HG02884 (cell line): ENCODE measurements at regions not wholly inside any gene's neighbourhood (a gene's known extent, or its start where the extent isn't known, plus 50 kb on each side); places are given as distances from the start of the nearest gene placed in this dataset.
"Not testable (repeated sequence)": the region's sequence is repeated elsewhere in the genome, so short reads cannot be mapped to it uniquely, and the experiment has no call there.

Experiments used
- ATAC-seq: cut with Tn5 transposase; IDR thresholded peaks from one replicate; pipeline ENCODE4 v1.9.1; 2021; ENCODE audit warnings: mild to moderate bottlenecking, moderate library complexity; ENCODE audit not compliant: unreplicated experiment

DNA sequence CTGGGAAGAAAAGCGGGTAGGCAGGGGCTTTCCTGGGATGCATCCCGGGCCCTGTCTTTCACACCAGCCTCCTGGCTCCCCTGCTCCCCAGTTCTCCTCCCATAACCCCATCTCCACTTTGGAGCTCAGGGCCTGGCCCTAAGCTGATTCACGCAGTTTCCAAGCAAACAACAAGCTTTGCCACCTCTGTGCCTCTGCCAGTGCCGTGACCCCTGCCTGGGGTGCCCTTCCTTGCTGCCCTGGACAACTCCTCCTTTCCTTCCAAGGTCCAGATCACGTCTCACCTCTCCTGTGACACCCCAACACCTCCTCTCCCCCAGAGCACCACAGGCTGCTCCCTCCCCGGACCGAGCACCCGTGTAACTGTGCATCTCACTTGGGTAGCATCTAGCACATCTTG, 184.5 kb downstream of the NPIPB11 start:
- ATAC-seq = not testable (repeated sequence)

DNA sequence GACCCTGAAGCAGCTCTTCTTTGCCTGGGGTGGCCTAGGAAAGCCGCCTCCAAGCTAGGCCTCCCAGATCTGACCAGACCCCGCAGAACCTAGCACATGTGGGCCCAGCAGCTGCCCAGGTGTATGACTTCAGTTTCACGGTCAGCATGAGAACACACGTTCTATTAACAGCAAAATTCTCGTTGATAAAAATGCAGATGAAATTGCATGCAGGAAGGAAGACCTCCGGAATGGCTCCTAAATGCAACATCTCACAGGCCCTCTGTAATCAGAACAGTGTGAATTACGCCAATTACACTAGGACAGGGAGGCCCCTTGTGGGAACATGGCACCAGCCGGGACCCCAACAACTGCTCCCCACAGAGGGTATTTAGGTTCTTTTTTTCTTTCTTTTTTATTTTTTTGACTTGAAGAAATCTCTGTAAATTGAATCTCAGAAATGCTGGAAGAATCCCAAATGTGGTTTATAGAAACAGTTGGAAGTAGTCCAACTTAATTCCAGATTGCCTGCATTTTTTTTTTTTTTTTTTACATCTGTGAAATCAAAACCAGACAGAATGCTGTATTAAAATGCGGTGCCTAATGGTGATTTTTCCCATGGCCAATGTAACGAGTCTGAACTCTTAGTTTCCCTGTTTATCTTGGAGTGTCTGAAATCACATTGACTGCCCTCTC, 185.1 kb downstream of the NPIPB11 start:
- ATAC-seq = not testable (repeated sequence)

DNA sequence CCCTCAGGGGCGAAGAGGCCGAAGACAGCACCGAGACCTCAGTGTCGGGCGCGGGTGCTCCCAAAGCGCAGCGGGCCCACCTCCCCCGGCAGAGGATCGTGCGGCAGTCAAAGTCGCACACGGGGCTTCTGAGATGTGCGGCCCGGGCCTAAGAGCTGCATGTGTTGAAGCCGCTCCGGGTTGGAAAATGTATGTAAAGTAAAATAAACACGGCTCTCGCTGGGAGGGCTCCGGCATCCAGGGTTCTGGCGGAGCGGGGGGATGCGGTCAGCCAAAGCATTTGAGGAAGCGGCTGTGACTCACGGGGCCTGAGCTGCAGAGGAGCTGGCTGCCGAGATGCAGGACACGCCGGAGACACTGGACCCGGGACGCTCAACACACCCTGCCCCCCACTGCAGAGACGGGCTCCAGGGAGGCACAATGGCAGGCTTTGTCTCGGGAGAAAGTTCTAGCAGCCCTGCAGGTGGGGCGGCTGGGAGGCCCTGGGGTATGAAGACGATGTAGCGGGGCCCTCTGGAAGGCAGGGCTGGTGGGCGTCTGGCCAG, 185.8 kb downstream of the NPIPB11 start:
- ATAC-seq = not testable (repeated sequence)

DNA sequence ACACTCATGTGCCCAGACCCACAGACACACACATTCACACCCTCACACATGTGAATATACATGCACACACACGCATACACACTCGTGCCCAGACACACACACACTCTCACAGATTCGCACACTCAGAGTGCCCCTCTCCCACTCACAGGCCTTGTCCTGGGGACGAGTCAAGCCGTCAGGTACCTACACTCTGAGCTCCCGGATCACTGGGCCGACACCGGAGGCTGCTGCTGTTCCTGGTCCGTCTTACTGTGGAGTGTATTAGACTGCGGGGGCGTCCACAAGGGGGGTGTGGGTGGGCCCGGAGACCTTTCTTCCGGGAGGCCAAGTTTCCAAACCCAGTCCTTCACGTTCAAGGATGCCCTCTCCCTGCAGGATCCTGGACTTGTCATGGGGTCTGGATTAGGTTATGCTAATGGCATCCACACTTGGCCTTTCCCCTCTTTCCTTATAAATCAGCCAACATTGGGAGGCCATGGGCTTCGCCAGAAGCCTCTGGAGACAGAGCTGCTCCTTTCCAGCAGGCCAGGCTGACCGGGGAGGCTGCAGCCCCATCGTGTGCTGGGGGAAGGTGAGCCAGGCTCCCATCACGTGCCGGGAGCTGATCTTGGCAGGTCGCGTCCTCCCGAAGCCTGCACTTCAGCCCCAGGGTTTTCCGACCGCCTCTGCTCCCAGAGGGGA, 186.4 kb downstream of the NPIPB11 start:
- not testable (repeated sequence) for ATAC-seq

DNA sequence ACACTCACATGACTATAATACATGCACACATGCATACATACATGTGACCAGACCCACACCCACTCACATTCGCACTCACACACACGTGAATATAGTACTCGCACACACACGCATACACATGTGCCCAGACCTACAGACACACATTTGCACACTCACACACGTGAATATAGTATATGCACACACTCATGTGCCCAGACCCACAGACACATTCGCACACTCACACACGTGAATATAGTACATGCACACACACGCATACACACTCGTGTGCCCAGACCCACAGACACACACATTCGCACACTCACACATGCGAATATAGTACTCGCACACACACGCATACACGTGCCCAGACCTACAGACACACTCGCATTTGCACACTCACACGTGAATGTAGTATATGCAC, 186.9 kb downstream of the NPIPB11 start:
- not testable (repeated sequence) for ATAC-seq

DNA sequence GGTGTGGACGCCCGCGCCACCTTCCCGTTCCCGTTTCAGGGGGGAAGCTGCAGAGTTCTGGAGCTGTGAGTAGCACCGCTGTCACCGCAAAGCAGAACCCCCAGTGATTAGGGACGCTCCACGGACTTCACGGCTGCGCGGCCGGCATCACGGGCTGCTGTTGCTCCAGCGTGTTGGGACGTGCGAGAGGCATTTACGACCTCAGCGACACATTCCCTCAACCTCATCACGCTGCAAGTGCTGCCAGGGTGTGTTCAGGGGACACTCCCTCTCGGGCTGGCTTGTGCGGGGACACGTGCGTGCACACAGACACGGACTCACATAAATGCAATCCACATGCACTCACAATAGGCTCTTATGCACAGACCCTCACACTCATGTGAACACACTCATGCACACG, 187.9 kb downstream of the NPIPB11 start:
- ATAC-seq = not testable (repeated sequence)

DNA sequence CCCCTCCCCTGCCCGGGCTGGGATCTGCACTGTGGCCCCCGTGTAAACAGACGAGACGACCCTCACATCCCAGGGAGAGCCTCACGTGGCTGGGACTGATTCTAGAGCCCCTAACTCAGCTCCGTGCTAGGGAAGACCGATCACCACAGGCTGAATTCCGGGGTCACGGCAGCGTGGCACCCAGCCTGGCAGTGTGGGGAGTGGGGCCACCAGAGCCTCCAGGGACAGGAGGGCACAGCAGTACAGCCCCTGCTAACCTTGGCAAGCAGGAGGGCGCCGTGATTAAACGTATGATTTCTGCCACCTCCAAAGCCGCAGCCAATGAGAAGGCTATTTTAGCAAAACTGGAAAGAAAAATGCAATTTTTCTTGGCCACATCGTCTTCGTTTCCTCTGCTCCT, 188.3 kb downstream of the NPIPB11 start:
- not testable (repeated sequence) for ATAC-seq

DNA sequence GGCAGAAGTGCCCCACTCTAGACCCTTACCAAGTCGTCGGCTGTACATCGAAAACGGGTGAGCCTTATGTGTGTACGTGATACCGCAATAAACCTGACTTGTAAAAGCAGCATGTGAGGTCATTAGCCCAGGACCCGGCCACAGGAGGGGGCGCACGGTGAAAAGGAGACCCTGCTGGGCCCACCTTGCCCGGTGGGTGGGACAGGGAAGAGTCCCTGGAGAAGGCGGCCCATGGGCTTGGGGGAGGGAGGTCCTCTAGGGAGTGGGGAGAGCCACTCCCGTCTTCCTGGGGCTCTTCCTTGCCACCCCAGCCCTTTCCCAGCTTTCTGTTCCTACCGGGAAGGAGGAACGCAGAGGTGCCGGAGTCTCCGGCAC, 188.8 kb downstream of the NPIPB11 start:
- ATAC-seq = not testable (repeated sequence)

DNA sequence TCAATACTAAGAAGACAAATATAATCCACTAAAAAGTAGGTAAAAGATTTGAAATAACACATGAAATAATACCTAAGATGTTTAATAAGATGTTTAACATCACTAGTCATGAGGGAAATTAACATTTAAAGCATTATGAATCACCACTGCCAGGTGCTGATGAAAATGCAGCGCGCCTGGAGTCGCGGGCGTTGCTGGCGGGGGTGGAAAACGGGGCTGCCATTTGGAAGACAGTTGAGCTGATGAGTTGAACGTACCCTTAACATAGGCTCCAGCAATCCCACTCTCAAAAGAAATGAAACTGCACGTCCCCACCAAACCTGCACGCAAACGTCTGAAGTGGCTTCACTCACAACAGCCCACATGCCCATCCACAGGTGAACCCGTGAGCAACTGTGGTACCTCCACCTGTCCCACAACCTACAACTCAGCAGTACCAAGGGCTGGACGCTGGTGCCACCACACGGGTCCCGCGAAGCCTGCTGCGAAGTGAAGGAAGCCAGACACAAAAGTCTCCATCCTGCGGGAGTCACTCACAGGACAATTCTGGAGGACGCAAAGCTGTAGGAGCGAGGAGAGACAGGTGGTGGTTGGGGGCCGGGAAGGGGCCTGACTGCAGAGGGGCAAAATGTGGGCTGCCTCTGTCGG, 189.3 kb downstream of the NPIPB11 start:
- not testable (repeated sequence) for ATAC-seq

DNA sequence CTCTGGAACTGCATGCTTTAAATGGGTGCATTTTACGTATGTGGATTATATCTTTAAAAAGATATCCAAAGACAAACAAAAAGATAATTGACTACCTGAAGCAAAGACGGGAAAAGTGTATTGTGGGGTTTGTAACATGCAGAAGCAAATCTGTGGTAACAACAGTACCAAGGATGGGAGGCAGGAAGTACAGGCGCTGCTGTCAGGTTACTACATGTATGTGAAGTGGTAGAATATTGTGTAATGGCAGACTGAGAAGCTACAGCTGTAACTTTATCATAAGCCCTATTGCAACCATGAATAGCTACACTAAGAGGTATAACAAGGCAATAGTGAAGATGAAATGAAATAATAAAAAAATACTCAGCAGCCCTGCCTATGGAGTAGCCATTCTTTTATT, 192.7 kb downstream of the NPIPB11 start:
- not testable (repeated sequence) for ATAC-seq

DNA sequence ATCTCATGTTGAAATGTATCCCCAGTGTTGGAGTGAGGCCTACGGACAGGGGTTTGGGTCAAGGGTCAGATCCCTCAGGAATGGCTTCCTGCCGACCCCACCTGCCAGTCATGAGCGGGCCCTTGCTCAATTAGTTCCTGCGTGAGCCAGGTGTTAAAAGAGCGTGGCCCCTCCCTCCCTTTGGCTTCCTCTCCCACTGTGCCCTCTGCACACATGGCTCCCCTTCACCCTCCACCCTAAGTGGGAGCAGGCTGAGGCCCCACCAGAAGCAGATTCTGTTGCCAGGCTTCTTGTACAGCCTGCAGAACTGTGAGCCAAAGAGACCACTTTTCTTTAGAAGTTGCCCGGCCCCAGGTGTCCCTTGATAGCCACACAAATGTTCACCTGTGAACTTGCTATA, 193.3 kb downstream of the NPIPB11 start:
- ATAC-seq = not testable (repeated sequence)

DNA sequence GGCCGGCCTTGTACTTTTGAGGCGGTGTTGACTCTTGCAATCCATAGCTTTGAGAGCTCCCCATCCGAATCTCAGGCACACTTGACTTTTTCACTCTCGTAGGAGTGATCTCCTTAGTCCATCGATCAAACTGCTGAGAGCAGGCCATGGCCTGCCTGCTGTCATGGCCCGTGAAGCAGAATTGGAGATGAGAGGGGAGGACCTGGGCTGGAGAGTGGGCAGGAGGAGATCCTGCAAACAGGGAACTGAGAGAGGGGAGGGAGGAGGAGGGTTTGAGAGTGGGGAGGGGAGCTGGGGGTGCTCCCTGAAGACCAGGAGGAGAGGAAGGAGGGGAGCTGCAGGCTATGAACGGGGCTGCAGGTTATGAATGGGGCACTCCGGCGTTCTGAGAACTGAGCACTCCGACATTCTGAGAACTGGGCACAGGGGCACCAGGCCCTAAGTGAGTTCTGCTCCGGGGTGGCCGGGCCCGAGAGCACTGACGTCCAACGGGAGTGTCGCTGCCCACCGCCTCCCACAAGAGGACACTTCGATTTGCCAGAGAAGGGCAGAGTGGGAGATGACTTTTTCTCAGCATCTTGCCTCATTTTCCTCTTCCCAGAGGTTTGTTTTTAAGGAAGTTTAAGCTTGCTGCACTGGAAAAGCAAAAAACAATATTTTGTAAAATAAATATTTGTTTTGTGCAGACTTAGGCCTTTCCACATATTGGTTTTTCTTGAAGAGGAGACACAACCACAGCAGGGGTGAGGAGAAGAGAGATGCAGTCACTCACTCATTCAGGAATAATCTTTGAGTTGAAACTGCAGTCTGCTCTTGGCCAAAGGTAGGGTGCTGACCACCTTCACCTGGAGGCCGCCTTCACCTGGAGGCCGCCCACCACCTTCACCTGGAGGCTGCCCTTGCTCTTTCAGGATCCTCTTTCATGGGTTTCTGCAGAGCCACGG, 194.2 kb downstream of the NPIPB11 start:
- not testable (repeated sequence) for ATAC-seq

DNA sequence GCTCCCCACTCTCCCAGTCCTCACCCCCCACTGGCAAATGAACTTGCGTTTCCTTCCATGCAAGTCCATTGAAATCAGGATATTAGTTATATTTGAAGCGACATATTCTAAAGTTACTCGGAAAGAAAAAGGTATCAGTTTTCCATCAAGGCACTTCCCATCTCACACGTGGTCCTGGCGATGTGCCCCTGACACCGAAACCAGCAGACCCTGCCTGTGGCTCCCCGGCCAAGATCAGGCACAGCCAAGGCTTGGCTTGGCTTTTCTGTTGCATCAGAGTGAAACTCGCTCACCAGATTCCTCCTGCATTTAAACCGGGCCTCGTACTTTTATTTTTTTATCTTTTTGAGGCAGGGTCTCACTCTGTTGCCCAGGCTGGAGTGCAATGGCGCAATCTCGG, 195.1 kb downstream of the NPIPB11 start:
- not testable (repeated sequence) for ATAC-seq

DNA sequence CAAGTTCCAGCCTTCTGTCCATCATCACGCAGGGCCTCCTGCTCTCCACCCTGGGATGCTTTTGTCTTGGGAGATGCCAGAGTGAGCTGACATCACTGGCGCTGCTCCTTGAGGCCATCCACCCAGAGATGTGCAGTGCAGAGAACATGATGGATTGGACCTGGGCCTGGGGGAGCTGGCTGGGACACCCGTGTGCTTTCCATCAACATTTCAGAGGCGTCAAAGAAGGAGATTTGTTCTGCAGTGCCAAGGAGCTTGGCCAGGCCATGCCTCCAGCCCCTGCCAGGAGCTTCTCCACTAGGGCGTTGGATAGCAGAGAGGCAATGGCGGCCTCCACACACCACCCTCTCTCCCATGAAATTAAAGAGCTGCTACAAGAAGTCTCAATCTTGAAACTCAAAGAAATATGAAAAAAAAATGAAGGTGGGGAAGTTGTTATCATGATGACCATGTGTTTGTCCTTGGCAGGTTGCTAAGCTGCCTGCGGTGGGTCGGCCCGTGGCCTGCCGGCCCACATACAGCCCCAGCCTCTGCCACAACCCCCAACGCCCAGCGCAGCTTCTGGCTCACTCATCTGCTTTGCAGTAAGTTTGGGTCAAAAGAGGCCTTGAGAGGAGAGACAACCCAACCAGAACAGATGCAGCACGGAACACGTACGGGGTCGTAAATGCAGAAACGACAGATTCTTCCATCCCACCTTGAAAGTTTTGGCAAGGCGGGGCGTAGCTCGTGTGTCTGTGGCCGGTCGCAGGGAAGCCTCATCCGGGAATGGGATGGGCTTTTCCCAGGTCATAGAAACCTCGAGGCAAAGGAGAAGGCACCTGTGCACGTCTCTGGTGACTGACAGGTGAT, 196.0 kb downstream of the NPIPB11 start:
- not testable (repeated sequence) for ATAC-seq

DNA sequence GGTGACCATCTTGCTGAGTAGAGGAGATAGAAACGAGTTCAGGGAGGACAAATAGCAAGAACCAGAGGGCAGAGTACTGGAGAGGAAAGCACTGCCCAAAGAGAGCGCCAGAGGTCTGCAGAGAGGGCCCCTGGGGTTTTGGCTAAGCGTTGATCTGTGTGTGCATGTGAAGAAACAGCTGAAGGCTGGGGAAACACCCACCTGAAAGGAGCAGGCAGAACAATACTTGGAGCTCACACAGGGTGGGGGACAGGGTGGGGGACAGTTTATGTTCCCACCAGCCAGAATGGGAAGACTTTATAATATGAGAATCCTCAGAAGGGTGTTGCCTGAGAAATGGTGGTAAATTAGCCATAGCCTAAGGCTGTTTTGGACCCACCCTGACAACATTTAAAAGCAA, 200.4 kb downstream of the NPIPB11 start:
- not testable (repeated sequence) for ATAC-seq

DNA sequence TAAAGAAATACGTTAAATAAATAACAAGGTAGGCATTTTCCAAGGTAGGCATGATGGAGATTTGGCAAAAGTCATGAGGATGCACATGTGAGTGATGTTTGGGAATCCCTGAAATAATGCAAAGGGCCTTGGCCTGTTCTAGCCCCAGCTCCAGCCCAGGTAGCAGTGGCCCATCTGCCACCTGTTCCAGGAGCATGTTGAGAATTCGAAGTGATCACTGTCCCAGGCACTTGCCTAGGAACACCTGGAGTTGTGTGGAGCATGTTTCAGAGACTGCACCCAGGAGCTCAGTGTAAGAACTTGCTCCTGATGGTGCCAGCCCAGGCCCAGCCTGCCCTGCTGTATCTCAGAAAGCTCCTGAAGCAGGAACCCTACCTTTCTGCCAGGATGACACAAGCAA, 201.4 kb downstream of the NPIPB11 start:
- ATAC-seq = not testable (repeated sequence)

DNA sequence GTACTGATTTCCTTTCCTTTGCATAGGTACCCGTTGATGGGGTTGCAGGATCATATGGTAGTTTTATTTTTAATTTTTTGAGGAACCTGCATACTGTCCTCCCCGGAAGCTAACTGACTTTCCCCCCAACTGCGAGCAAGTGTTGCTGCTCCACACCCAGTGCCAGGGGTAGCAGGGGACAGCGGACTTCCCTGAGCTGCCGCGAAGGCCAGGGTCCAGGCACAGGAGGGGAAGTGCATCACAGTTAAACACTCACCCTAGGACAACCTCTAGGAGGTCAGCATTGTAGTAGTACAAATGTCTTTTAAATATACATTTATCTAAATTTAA, 201.7 kb downstream of the NPIPB11 start:
- ATAC-seq = no peak

DNA sequence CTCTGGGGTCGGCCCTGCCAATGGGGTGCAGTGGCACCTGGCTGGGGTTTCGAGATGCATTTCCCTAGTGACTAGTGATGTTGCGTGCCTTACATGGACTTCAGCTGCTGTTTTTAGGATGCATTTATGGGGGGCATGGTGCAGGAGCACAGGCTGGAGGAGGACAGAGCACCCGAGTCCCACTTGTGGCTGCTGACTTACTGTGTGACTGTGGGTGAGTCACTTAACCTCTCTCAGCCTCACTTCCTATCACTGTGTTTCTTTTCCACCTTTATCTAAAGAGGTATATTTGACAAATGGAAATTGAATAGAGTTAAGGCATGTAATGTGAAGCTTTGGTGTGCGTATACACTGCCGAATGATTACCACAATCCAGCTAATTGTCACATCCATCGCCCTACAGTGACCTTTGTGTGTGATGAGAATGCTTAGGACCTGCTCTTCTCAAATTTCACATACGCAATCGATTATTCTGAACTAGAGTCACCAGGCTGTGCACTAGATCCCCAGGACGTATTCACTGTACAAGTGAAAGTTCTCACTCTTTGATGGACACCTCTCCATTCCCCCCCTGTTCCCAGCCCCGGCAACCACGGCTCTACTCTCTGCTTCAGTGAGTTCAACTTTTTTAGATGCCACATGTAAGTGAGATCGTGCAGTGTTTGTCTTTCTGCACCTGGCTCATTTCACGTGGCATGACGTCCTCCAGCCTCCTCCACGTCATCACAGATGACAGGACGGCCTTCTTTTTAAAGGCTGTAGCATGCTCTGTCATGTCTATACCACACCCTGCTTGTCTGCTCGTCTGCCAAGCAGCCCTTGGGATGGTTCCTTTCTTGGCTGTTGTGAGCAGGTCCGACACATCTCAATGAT, 202.3 kb downstream of the NPIPB11 start:
- ATAC-seq = not testable (repeated sequence)
